Activated CD4-positive, alpha-beta memory T cell treated with anti-CD3 and anti-CD28 coated beads, Interleukin-2, amount 10 ng/mL, durations not matched to agents 7 days and 5 days (primary cell): ENCODE measurements at regions not wholly inside any gene's neighbourhood (a gene's known extent, or its start where the extent isn't known, plus 50 kb on each side); places are given as distances from the start of the nearest gene placed in this dataset.
A peak's percentile ranks its signal among the peaks of the same experiment; 100 is the strongest.
"Not testable (repeated sequence)": the region's sequence is repeated elsewhere in the genome, so short reads cannot be mapped to it uniquely, and the experiment has no call there.

Experiments used
- CTCF ChIA-PET: fragments of 350-600 bp; sonication (Branson Sonifier 250); formaldehyde crosslinking; loops from one replicate; lab custom pipeline; 2021; ENCODE audit warnings: antibody characterized with exemption, inconsistent platforms; lab: Charles Lee
- POLR2A ChIA-PET: fragments of 350-600 bp; sonication (Branson Sonifier 250); formaldehyde crosslinking; loops from one replicate; lab custom pipeline; 2021; ENCODE audit warnings: antibody characterized with exemption; lab: Charles Lee
- DNase-seq: peaks from one replicate; pipeline ENCODE4 v3.0.0-alpha.2; 2020
- H3K27ac Mint-ChIP-seq: one replicate; pipeline ENCODE4 v1.8.0; 2021; ENCODE audit warnings: mild to moderate bottlenecking, mixed read lengths
- H3K27me3 Mint-ChIP-seq: one replicate; pipeline ENCODE4 v1.8.0; 2021; ENCODE audit warnings: mixed read lengths
- H3K36me3 Mint-ChIP-seq: one replicate; pipeline ENCODE4 v1.8.0; 2021; ENCODE audit warnings: low read depth, mixed read lengths
- H3K4me1 Mint-ChIP-seq: one replicate; pipeline ENCODE4 v1.8.0; 2021; ENCODE audit warnings: mixed read lengths
- H3K4me3 Mint-ChIP-seq: one replicate; pipeline ENCODE4 v1.8.0; 2021; ENCODE audit warnings: mild to moderate bottlenecking, mixed read lengths
- H3K9me3 Mint-ChIP-seq: one replicate; pipeline ENCODE4 v1.8.0; 2021; ENCODE audit warnings: mixed read lengths

GRCh38 chr6:10174761-10175160 is 240.1 kb downstream of the TFAP2A start:
- Mint-ChIP-seq H3K27ac (no peak overlapping the region), H3K36me3 (no peaks in the 10 kb centered on the region), H3K27me3 (no peaks in the 10 kb centered on the region), H3K9me3 (peaks cover 7% of the 10 kb centered on the region), H3K4me1 (no peaks in the 10 kb centered on the region), H3K4me3 (no peak overlapping the region)
- ChIA-PET CTCF (no interaction called here), POLR2A (no interaction called here)
- DNase-seq, result no peak

- CTCF ChIA-PET, result no interaction called here
Measured at GRCh38 chr6:10174056-10174455, 240.8 kb downstream of the TFAP2A start.

GRCh38 chr6:10171706-10172105 is 243.2 kb downstream of the TFAP2A start:
- H3K4me1 Mint-ChIP-seq, H3K27me3 Mint-ChIP-seq, H3K4me3 Mint-ChIP-seq, POLR2A ChIA-PET, DNase-seq, H3K27ac Mint-ChIP-seq, H3K36me3 Mint-ChIP-seq, H3K9me3 Mint-ChIP-seq, CTCF ChIA-PET: not testable (repeated sequence)

More at GRCh38 chr6:10174056-10174455, 240.8 kb downstream of the TFAP2A start:
- no peak overlapping the region for H3K4me3 Mint-ChIP-seq
- H3K36me3 Mint-ChIP-seq, result no peaks in the 10 kb centered on the region
- H3K27ac Mint-ChIP-seq, result no peak overlapping the region
- H3K27me3 Mint-ChIP-seq, result no peaks in the 10 kb centered on the region
- H3K9me3 Mint-ChIP-seq, result peaks cover 7% of the 10 kb centered on the region
- POLR2A ChIA-PET, result no interaction called here
- no peaks in the 10 kb centered on the region for H3K4me1 Mint-ChIP-seq
- no peak for DNase-seq

- no peaks in the 10 kb centered on the region for H3K27me3 Mint-ChIP-seq
- no peak for DNase-seq
- POLR2A ChIA-PET, result no interaction called here
- H3K27ac Mint-ChIP-seq, result no peak overlapping the region
- CTCF ChIA-PET, result no interaction called here
- peaks cover 7% of the 10 kb centered on the region for H3K9me3 Mint-ChIP-seq
- no peaks in the 10 kb centered on the region for H3K4me1 Mint-ChIP-seq
- no peaks in the 10 kb centered on the region for H3K36me3 Mint-ChIP-seq
- no peak overlapping the region for H3K4me3 Mint-ChIP-seq
Measured at GRCh38 chr6:10170816-10171215, 244.1 kb downstream of the TFAP2A start.

GRCh38 chr6:10166031-10166430 is 248.8 kb downstream of the TFAP2A start:
- Mint-ChIP-seq H3K27me3 (no peaks in the 10 kb centered on the region), H3K4me3 (no peak overlapping the region)
- POLR2A ChIA-PET, result no interaction called here

GRCh38 chr6:10163203-10163962 is 251.5 kb downstream of the TFAP2A start:
- no peak for DNase-seq
- Mint-ChIP-seq H3K9me3 (peaks cover 6% of the 10 kb centered on the region), H3K36me3 (no peaks in the 10 kb centered on the region), H3K4me1 (no peaks in the 10 kb centered on the region), H3K27ac (no peak overlapping the region), H3K4me3 (no peak overlapping the region), H3K27me3 (no peaks in the 10 kb centered on the region)
- ChIA-PET CTCF (no interaction called here), POLR2A (no interaction called here)

More at GRCh38 chr6:10166031-10166430, 248.8 kb downstream of the TFAP2A start:
- no peaks in the 10 kb centered on the region for H3K4me1 Mint-ChIP-seq
- DNase-seq, result no peak
- CTCF ChIA-PET, result no interaction called here
- no peaks in the 10 kb centered on the region for H3K36me3 Mint-ChIP-seq
- H3K27ac Mint-ChIP-seq, result no peak overlapping the region
- peaks cover 6% of the 10 kb centered on the region for H3K9me3 Mint-ChIP-seq

- no peak overlapping the region for H3K27ac Mint-ChIP-seq
- H3K27me3 Mint-ChIP-seq, result no peaks in the 10 kb centered on the region
- ChIA-PET CTCF (no interaction called here), POLR2A (no interaction called here)
- DNase-seq, result no peak
- no peaks in the 10 kb centered on the region for H3K4me1 Mint-ChIP-seq
- H3K9me3 Mint-ChIP-seq, result peaks cover 13% of the 10 kb centered on the region
- no peak overlapping the region for H3K4me3 Mint-ChIP-seq
- H3K36me3 Mint-ChIP-seq, result no peaks in the 10 kb centered on the region
Measured at GRCh38 chr6:10156875-10157274, 258.0 kb downstream of the TFAP2A start.

GRCh38 chr6:10154251-10154650 is 260.6 kb downstream of the TFAP2A start:
- no peak for DNase-seq
- Mint-ChIP-seq H3K4me1 (no peaks in the 10 kb centered on the region), H3K4me3 (no peak overlapping the region), H3K9me3 (peaks cover 7% of the 10 kb centered on the region), H3K27me3 (no peaks in the 10 kb centered on the region), H3K27ac (no peak overlapping the region), H3K36me3 (no peaks in the 10 kb centered on the region)
- ChIA-PET POLR2A (no interaction called here), CTCF (no interaction called here)

GRCh38 chr6:10151144-10151915 is 263.5 kb downstream of the TFAP2A start:
- ChIA-PET CTCF (no interaction called here), POLR2A (no interaction called here)
- Mint-ChIP-seq H3K27me3 (no peaks in the 10 kb centered on the region), H3K4me3 (no peak overlapping the region), H3K36me3 (no peaks in the 10 kb centered on the region), H3K4me1 (no peaks in the 10 kb centered on the region), H3K9me3 (peaks cover 3% of the 10 kb centered on the region), H3K27ac (no peak overlapping the region)
- DNase-seq, result no peak

- Mint-ChIP-seq H3K4me1 (no peaks in the 10 kb centered on the region), H3K27me3 (no peaks in the 10 kb centered on the region), H3K4me3 (no peak overlapping the region), H3K27ac (no peak overlapping the region), H3K9me3 (no peaks in the 10 kb centered on the region), H3K36me3 (no peaks in the 10 kb centered on the region)
- POLR2A ChIA-PET, result no interaction called here
- CTCF ChIA-PET, result interaction anchor here (0.6 kb wide), 1 partner anchor 44 kb away, joined by 3 read pairs; no protein-coding TSS in a partner anchor
- no peak for DNase-seq
Measured at GRCh38 chr6:10149603-10150002, 265.3 kb downstream of the TFAP2A start.

GRCh38 chr6:10146715-10147451 is 268.0 kb downstream of the TFAP2A start:
- H3K27me3 Mint-ChIP-seq, result no peaks in the 10 kb centered on the region
- no peaks in the 10 kb centered on the region for H3K4me1 Mint-ChIP-seq
- H3K36me3 Mint-ChIP-seq, result no peaks in the 10 kb centered on the region
- H3K4me3 Mint-ChIP-seq, result peak overlapping the region; percentile 35
- ChIA-PET CTCF (no interaction called here), POLR2A (no interaction called here)
- no peaks in the 10 kb centered on the region for H3K9me3 Mint-ChIP-seq
- no peak overlapping the region for H3K27ac Mint-ChIP-seq
- no peak for DNase-seq

- no peak for DNase-seq
- no peaks in the 10 kb centered on the region for H3K36me3 Mint-ChIP-seq
- H3K27ac Mint-ChIP-seq, result no peak overlapping the region
- no peak overlapping the region for H3K4me3 Mint-ChIP-seq
- H3K9me3 Mint-ChIP-seq, result no peaks in the 10 kb centered on the region
- H3K4me1 Mint-ChIP-seq, result no peaks in the 10 kb centered on the region
- H3K27me3 Mint-ChIP-seq, result no peaks in the 10 kb centered on the region
- ChIA-PET CTCF (no interaction called here), POLR2A (no interaction called here)
Measured at GRCh38 chr6:10144772-10145171, 270.1 kb downstream of the TFAP2A start.

- Mint-ChIP-seq H3K9me3 (no peaks in the 10 kb centered on the region), H3K27ac (no peak overlapping the region), H3K4me1 (no peaks in the 10 kb centered on the region), H3K4me3 (no peak overlapping the region), H3K27me3 (no peaks in the 10 kb centered on the region), H3K36me3 (no peaks in the 10 kb centered on the region)
- no peak for DNase-seq
- CTCF ChIA-PET, result no interaction called here
- POLR2A ChIA-PET, result no interaction called here
Measured at GRCh38 chr6:10141746-10142443, 273.0 kb downstream of the TFAP2A start.
